Naive thymus-derived CD4-positive, alpha-beta T cell (primary cell): ENCODE measurements at regions not wholly inside any gene's neighbourhood (a gene's known extent, or its start where the extent isn't known, plus 50 kb on each side); places are given as distances from the start of the nearest gene placed in this dataset.

ENCODE experiments used
- ATAC-seq: fragments of 150-1000 bp; cut with Tn5 transposase; 2 replicates; pipeline ENCODE4 v1.10.0; 2021; ENCODE audit warnings: mild to moderate bottlenecking, moderate library complexity
- CTCF ChIA-PET: fragments of 350-600 bp; sonication (Branson Sonifier 250); formaldehyde crosslinking; loops from one replicate; lab custom pipeline; 2021; ENCODE audit warnings: antibody characterized with exemption; lab: Charles Lee
- POLR2A ChIA-PET: fragments of 350-600 bp; sonication (Branson Sonifier 250); formaldehyde crosslinking; loops from one replicate; lab custom pipeline; 2021; ENCODE audit warnings: antibody characterized with exemption, inconsistent platforms; lab: Charles Lee
- DNase-seq, 9 donors: peaks; one replicate each; pipeline versions ENCODE4 v3.0.0 to v3.0.0-alpha.2; 2020 to 2022; ENCODE audit warnings: mixed read lengths in 1 of 9
- H3K27ac ChIP-seq: one replicate; pipeline ENCODE4 v1.7.0; 2013; ENCODE audit warnings: mild to moderate bottlenecking, low read depth, low read length, moderate library complexity
- H3K27me3 ChIP-seq, 2 donors: one replicate each; pipeline ENCODE4 v1.7.0; 2013; ENCODE audit warnings: low read length in 2 of 2, mild to moderate bottlenecking in 2 of 2, moderate library complexity in 2 of 2; ENCODE audit not compliant: control insufficient read depth in 2 of 2, insufficient read depth in 2 of 2
- H3K36me3 ChIP-seq, 3 experiments: 1 replicate in 2 of 3; 2 replicates in 1 of 3; pipeline ENCODE4 v1.7.0; 2013; ENCODE audit warnings: low read length in 3 of 3, mild to moderate bottlenecking in 3 of 3, moderate library complexity in 1 of 3; ENCODE audit not compliant: insufficient read depth in 3 of 3, control insufficient read depth in 2 of 3
- H3K4me1 ChIP-seq, 2 donors: one replicate each; pipeline ENCODE4 v1.7.0; 2013; ENCODE audit warnings: low read length in 2 of 2, mild to moderate bottlenecking in 2 of 2, moderate library complexity in 1 of 2; ENCODE audit not compliant: control insufficient read depth in 2 of 2, insufficient read depth in 2 of 2
- H3K4me3 ChIP-seq: 2 replicates; pipeline ENCODE4 v1.7.0; 2013; ENCODE audit warnings: mild to moderate bottlenecking, low read length
- H3K9me3 ChIP-seq, 3 experiments: 1 replicate in 2 of 3; 2 replicates in 1 of 3; pipeline ENCODE4 v1.7.0; 2013; ENCODE audit warnings: low read length in 3 of 3; ENCODE audit not compliant: control insufficient read depth in 2 of 3
- H3K27ac Mint-ChIP-seq, 9 donors: one replicate each; pipeline ENCODE4 v1.8.0; 2020 to 2022; ENCODE audit warnings: mixed read lengths in 9 of 9, mild to moderate bottlenecking in 8 of 9, moderate library complexity in 5 of 9, inconsistent platforms in 2 of 9
- H3K27me3 Mint-ChIP-seq, 5 donors: one replicate each; pipeline ENCODE4 v1.8.0; 2021 to 2022; ENCODE audit warnings: mixed read lengths in 5 of 5, mild to moderate bottlenecking in 1 of 5
- H3K36me3 Mint-ChIP-seq, 5 donors: one replicate each; pipeline ENCODE4 v1.8.0; 2020 to 2022; ENCODE audit warnings: mixed read lengths in 5 of 5, mild to moderate bottlenecking in 3 of 5, inconsistent platforms in 1 of 5
- H3K4me1 Mint-ChIP-seq, 7 donors: one replicate each; pipeline ENCODE4 v1.8.0; 2020 to 2022; ENCODE audit warnings: mixed read lengths in 7 of 7, mild to moderate bottlenecking in 3 of 7, inconsistent platforms in 1 of 7
- H3K4me3 Mint-ChIP-seq, 10 donors: one replicate each; pipeline ENCODE4 v1.8.0; 2020 to 2022; ENCODE audit warnings: mild to moderate bottlenecking in 10 of 10, mixed read lengths in 10 of 10, moderate library complexity in 6 of 10, inconsistent platforms in 2 of 10
- H3K9me3 Mint-ChIP-seq, 11 donors: one replicate each; pipeline ENCODE4 v1.8.0; 2020 to 2022; ENCODE audit warnings: mixed read lengths in 11 of 11, mild to moderate bottlenecking in 4 of 11, inconsistent platforms in 1 of 11, moderate library complexity in 1 of 11
- intact Hi-C, 2 donors: fragments of 100-400 bp; cut with micrococcal nuclease; formaldehyde crosslinking; loops; one replicate each; pipeline ENCODE4 v1.15.1; 2023

DNA sequence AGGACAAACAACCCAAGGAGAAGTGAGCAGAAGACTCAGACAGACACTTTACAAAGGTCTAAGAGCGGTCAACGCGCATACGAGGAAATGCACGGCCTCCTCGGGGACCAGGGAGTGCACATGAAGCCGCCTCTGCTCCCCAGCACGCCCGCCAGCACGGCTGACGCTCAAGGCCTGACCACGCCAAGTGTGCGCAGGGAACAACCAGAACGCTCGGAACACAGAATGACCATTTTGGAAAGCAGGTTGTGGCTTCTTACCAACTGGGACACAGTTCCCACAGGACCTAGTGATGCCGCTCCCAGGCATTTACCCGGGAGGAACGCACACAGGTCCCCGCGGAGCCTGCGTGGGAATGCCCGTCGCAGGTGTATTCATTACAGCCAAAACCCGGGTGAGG, 191.5 kb upstream of the PPP1R26 start:
- Mint-ChIP-seq H3K9me3 (peaks cover 0 to 15% (median 0%) of the 10 kb centered on the region in 11 donors), H3K4me1 (peaks cover 0 to 6% (median 0%) of the 10 kb centered on the region in 7 donors), H3K27me3 (peaks cover 0 to 24% (median 16%) of the 10 kb centered on the region in 5 donors), H3K27ac (no peak overlapping the region), H3K4me3 (no peak overlapping the region), H3K36me3 (peaks cover 0 to 8% (median 0%) of the 10 kb centered on the region in 5 donors)
- no peak for DNase-seq
- ATAC-seq = no peak
- Histone ChIP-seq H3K27me3 (no peaks in the 10 kb centered on the region), H3K36me3 (no peaks in the 10 kb centered on the region), H3K9me3 (no peaks in the 10 kb centered on the region), H3K4me1 (no peaks in the 10 kb centered on the region), H3K4me3 (no peak overlapping the region), H3K27ac (no peak overlapping the region)
- intact Hi-C loops = no loop called here
- ChIA-PET CTCF (no interaction called here), POLR2A (no interaction called here)

DNA sequence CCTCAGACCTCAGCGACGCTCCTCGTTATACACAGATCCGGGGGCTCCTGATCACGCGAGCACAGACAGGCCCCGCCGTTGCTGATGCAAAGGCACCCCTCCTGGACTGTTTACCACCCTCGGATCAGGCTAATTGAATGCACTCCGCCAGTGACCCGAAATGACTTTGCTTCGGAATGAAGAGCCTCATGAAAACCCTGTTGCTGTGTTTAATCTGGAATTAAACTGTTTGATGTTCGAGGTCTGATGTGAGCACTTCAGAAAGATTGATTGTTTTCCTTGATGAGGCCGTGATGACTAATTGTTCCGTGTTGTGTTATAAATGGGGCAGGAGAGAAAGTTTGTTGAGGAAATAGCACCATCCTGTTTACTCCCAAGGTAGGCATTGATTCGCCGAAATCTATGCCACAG, 190.5 kb upstream of the PPP1R26 start:
- Histone ChIP-seq H3K27ac (no peak overlapping the region), H3K9me3 (no peaks in the 10 kb centered on the region), H3K27me3 (no peaks in the 10 kb centered on the region), H3K36me3 (no peaks in the 10 kb centered on the region), H3K4me1 (no peaks in the 10 kb centered on the region), H3K4me3 (no peak overlapping the region)
- DNase-seq = no peak
- Mint-ChIP-seq H3K27ac (no peak overlapping the region), H3K36me3 (peaks cover 0 to 8% (median 0%) of the 10 kb centered on the region in 5 donors), H3K4me3 (no peak overlapping the region), H3K9me3 (peaks cover 0 to 15% (median 0%) of the 10 kb centered on the region in 11 donors), H3K27me3 (peaks cover 0 to 24% (median 20%) of the 10 kb centered on the region in 5 donors), H3K4me1 (peaks cover 0 to 6% (median 0%) of the 10 kb centered on the region in 7 donors)
- intact Hi-C loops = no loop called here
- no peak for ATAC-seq
- CTCF ChIA-PET = no interaction called here
- POLR2A ChIA-PET = no interaction called here

DNA sequence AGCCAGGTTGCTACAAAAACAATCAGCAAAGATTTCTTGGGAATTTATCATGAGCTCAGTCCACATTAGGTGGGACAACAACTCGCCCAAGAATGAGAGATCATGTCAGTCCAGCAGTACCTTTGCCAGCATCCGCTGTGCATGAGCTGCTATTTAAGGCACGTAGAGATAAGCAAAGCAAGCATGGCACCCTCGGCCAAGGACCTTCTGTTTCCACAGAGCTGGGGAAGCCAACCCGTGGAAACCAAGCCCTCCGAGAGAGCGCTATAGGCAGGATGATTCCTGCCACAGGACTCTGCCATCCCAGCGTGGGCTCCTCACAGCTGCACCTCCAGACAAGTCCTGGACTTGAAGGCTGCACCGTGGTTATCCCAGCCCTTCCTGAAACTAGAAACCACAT, 189.5 kb upstream of the PPP1R26 start:
- ChIA-PET CTCF (no interaction called here), POLR2A (no interaction called here)
- Mint-ChIP-seq H3K4me3 (no peak overlapping the region), H3K36me3 (peaks cover 0 to 8% (median 0%) of the 10 kb centered on the region in 5 donors), H3K27me3 (peaks cover 0 to 24% (median 20%) of the 10 kb centered on the region in 5 donors), H3K9me3 (peaks cover 0 to 15% (median 0%) of the 10 kb centered on the region in 11 donors), H3K4me1 (peaks cover 0 to 6% (median 0%) of the 10 kb centered on the region in 7 donors), H3K27ac (no peak overlapping the region)
- Histone ChIP-seq H3K4me3 (no peak overlapping the region), H3K36me3 (no peaks in the 10 kb centered on the region), H3K9me3 (no peaks in the 10 kb centered on the region), H3K27ac (no peak overlapping the region), H3K27me3 (no peaks in the 10 kb centered on the region), H3K4me1 (no peaks in the 10 kb centered on the region)
- intact Hi-C loops = no loop called here
- ATAC-seq (no peak), DNase-seq (no peak)

DNA sequence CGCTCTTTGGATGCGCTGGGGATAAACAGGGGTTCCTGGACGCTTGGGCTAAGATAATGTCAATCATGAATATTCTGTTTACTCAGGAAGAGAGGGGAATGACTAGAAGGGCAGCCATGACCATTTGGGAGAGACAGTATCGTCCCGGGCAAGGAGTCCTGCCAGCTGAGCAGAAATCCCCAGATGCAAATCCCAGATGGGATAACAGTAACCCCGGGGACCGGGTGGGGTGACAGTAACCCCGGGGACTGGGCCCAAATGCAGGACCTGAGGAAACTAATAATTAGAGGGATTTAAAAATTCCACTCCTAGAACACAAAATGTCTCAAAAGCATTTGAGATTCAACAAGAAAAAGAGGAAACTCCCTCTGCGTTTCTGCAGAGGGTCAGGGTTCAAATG, 189.0 kb upstream of the PPP1R26 start:
- intact Hi-C loops = no loop called here
- no peaks in the 10 kb centered on the region for H3K36me3 ChIP-seq
- CTCF ChIA-PET = interaction anchor here (0.8 kb wide), 1 partner anchor 402 kb away, joined by 3 read pairs; no protein-coding TSS in a partner anchor

DNA sequence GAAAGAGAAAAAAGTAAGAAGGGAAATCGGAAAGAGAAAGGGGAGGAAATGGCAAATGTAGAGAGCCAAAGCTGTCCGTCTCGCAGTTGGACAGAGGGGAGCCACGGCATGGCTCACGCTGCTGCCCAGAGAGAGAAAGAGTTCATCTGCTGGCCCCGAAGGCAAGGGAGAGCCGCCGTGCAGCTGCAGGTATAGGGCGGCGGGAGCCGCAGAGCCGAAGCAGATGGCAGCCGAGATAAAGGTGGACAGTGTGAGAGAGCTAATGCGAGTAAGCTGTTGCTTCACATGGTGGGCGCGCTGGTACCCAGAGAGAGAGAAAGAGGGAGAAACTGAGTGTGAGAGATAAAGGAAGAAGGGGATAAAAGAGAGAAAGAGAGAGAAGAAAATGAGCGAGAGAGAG, 188.4 kb upstream of the PPP1R26 start:
- Histone ChIP-seq H3K9me3 (no peaks in the 10 kb centered on the region), H3K27me3 (no peaks in the 10 kb centered on the region), H3K36me3 (no peaks in the 10 kb centered on the region), H3K4me3 (no peak overlapping the region), H3K4me1 (no peaks in the 10 kb centered on the region), H3K27ac (no peak overlapping the region)
- ATAC-seq = no peak
- H3K27me3 Mint-ChIP-seq = peaks cover 2 to 24% (median 20%) of the 10 kb centered on the region in 5 donors
- peaks cover 0 to 8% (median 0%) of the 10 kb centered on the region in 5 donors for H3K36me3 Mint-ChIP-seq
- CTCF ChIA-PET = interaction anchor here (0.8 kb wide), 1 partner anchor 403 kb away, joined by 3 read pairs; no protein-coding TSS in a partner anchor
- DNase-seq = no peak
- no peak overlapping the region for H3K4me3 Mint-ChIP-seq
- intact Hi-C loops = no loop called here
- H3K4me1 Mint-ChIP-seq = peaks cover 0 to 6% (median 0%) of the 10 kb centered on the region in 7 donors
- H3K27ac Mint-ChIP-seq = no peak overlapping the region
- H3K9me3 Mint-ChIP-seq = peaks cover 0 to 8% (median 0%) of the 10 kb centered on the region in 11 donors
- POLR2A ChIA-PET = no interaction called here

More for the DNA sequence above, 189.0 kb upstream of the PPP1R26 start:
- Mint-ChIP-seq H3K4me3 (no peak overlapping the region), H3K9me3 (peaks cover 0 to 12% (median 0%) of the 10 kb centered on the region in 11 donors), H3K4me1 (peaks cover 0 to 6% (median 0%) of the 10 kb centered on the region in 7 donors), H3K27me3 (peaks cover 0 to 24% (median 20%) of the 10 kb centered on the region in 5 donors), H3K27ac (no peak overlapping the region), H3K36me3 (peaks cover 0 to 8% (median 0%) of the 10 kb centered on the region in 5 donors)
- POLR2A ChIA-PET = no interaction called here
- ATAC-seq (no peak), DNase-seq (no peak)
- no peaks in the 10 kb centered on the region for H3K9me3 ChIP-seq
- no peaks in the 10 kb centered on the region for H3K27me3 ChIP-seq
- H3K27ac ChIP-seq = no peak overlapping the region
- H3K4me3 ChIP-seq = no peak overlapping the region
- H3K4me1 ChIP-seq = no peaks in the 10 kb centered on the region

DNA sequence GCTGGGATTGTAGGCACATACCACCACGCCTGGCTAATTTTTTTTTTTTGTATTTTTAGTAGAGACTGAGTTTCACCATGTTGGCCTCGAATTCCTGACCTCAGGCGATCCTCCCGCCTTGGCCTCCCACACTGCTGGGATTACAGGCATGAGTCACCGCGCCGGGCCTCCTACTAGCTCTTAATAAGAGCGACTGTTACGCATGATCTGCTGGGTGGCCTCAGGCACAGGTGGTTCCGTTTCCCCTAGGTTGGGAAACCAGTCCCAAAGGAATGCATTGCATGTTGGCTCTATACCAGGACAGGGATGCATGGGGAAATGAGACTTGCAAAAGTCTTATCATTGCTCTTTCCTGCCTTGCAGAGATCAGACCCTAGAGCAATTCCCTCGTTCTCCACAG, 184.7 kb upstream of the PPP1R26 start:
- H3K27ac ChIP-seq = no peak overlapping the region
- Mint-ChIP-seq H3K27me3 (peaks cover 2 to 27% (median 17%) of the 10 kb centered on the region in 5 donors), H3K4me3 (no peak overlapping the region), H3K9me3 (peaks cover 0 to 1% (median 0%) of the 10 kb centered on the region in 11 donors), H3K36me3 (no peaks in the 10 kb centered on the region), H3K27ac (no peak overlapping the region), H3K4me1 (no peaks in the 10 kb centered on the region)
- CTCF ChIA-PET = no interaction called here
- H3K4me1 ChIP-seq = no peaks in the 10 kb centered on the region
- H3K27me3 ChIP-seq = no peaks in the 10 kb centered on the region
- no peak overlapping the region for H3K4me3 ChIP-seq
- H3K9me3 ChIP-seq = no peaks in the 10 kb centered on the region
- no peak for DNase-seq
- ATAC-seq = no peak
- intact Hi-C loops = no loop called here
- POLR2A ChIA-PET = no interaction called here
- no peaks in the 10 kb centered on the region for H3K36me3 ChIP-seq
